Erythroblast (primary cell): ENCODE measurements at regions not wholly inside any gene's neighbourhood (a gene's known extent, or its start where the extent isn't known, plus 50 kb on each side); places are given as distances from the start of the nearest gene placed in this dataset.

Experiments
- GATA1 ChIP-seq: IDR thresholded peaks from 2 replicates; pipeline ENCODE4 v1.6.1; 2011; ENCODE audit warnings: low read depth, mild to moderate bottlenecking, control low read depth, low read length, moderate library complexity
- POLR2A ChIP-seq: IDR thresholded peaks from 2 replicates; pipeline ENCODE4 v1.6.1; 2011; ENCODE audit warnings: mild to moderate bottlenecking, low read length

DNA sequence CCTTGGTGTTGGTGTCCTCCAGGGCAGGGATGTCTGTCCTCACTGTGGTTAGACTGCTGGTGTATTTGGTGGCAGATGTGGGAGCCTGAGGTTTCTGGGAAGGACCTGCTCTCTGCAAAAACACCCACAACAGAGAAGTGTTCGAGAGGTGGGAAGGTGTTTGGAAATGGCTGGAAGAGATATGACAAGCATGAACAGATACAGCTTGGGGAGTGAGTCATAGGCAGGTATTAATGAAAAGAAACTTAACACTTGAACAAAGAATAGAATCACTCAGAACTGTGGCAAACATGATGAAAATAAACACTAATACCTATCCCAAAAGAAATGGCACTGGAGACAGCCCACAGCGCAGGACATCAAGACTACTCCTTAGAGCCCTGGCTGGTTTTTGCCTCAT is 192.4 kb upstream of the RORA start:
- TF ChIP-seq POLR2A (no peak), GATA1 (no peak)
